Heart left ventricle (tissue), 16 donors: ENCODE measurements at regions not wholly inside any gene's neighbourhood (a gene's known extent, or its start where the extent isn't known, plus 50 kb on each side); places are given as distances from the start of the nearest gene placed in this dataset.

Experiments used
- ATAC-seq, 4 donors: fragments of 200-7000 bp; cut with Tn5 transposase; one replicate each; pipeline ENCODE4 v1.9.1; 2020 to 2022; ENCODE audit warnings: moderate library complexity in 4 of 4, mild to moderate bottlenecking in 3 of 4, moderate number of reproducible peaks in 1 of 4
- DNase-seq, 5 donors: peaks; one replicate each; pipeline ENCODE4 v3.0.0-alpha.2; 2020
- H3K27ac ChIP-seq, 12 donors: fragments of 200-600 bp; sonication (generic) in 4 of 12; one replicate each; pipeline versions ENCODE4 v1.5.0 to v1.8.0; 2016 to 2022; ENCODE audit warnings: mild to moderate bottlenecking in 2 of 12
- H3K27me3 ChIP-seq, 9 donors: fragments of 200-600 bp; sonication (generic) in 2 of 9; one replicate each; pipeline versions ENCODE4 v1.5.1 to v1.8.0; 2016 to 2022; ENCODE audit warnings: mild to moderate bottlenecking in 3 of 9
- H3K36me3 ChIP-seq, 9 donors: fragments of 200-600 bp; sonication (generic) in 2 of 9; one replicate each; pipeline versions ENCODE4 v1.5.0 to v1.8.0; 2018 to 2022; ENCODE audit warnings: mild to moderate bottlenecking in 2 of 9
- H3K4me1 ChIP-seq, 12 donors: fragments of 200-600 bp; sonication (generic) in 4 of 12; one replicate each; pipeline versions ENCODE4 v1.5.0 to v1.8.0; 2016 to 2022; ENCODE audit warnings: mild to moderate bottlenecking in 3 of 12
- H3K4me3 ChIP-seq, 12 donors: fragments of 200-600 bp; sonication (generic) in 4 of 12; one replicate each; pipeline versions ENCODE4 v1.5.0 to v1.8.0; 2017 to 2022; ENCODE audit warnings: mild to moderate bottlenecking in 9 of 12, moderate library complexity in 4 of 12
- H3K9me3 ChIP-seq, 12 donors: fragments of 200-600 bp; sonication (generic) in 4 of 12; one replicate each; pipeline versions ENCODE4 v1.5.0 to v1.8.0; 2016 to 2022; ENCODE audit warnings: mild to moderate bottlenecking in 1 of 12
- POLR2A ChIP-seq, 2 donors: fragments of 450-650 bp; IDR thresholded peaks; one replicate each; pipeline ENCODE4 v1.6.1; 2017; ENCODE audit warnings: antibody characterized with exemption in 2 of 2, mild to moderate bottlenecking in 2 of 2, moderate library complexity in 2 of 2
- WGBS, 4 donors: extraction: QIAGEN DNeasy Blood & Tissue Kit in 2 of 4; methylation state at CpG; one replicate each; pipeline versions ENCODE4 v1.1.5 to v1.1.7; 2013 to 2018; 5-methylcytosine and 5-hydroxymethylcytosine counted together
- intact Hi-C, 10 donors: fragments of 100-400 bp; cut with DNase I; formaldehyde crosslinking; loops; one replicate each; pipeline versions ENCODE4 v1.11.1 to v1.14.2; 2022
- TF ChIP-seq, protein P1 (sequence below), 12 donors: fragments of 200-600 bp; sonication (generic) in 4 of 12; IDR thresholded peaks; one replicate each; pipeline versions ENCODE4 v1.5.0 to v1.8.0; 2018 to 2022; ENCODE audit warnings: antibody characterized with exemption in 12 of 12, mild to moderate bottlenecking in 5 of 12
- donor health status: ischemic (EF 13 %, LVEDD 7.1; RV severe dilation, severe dysfunction).
- donor health status: healthy with polysubstance abuse.
- donor health status: DM: no; HTN: yes; CAD: no.
- donor health status: DM: no; HTN: no; CAD: no.
- donor health status: ischemic (EF 25% LVEDD 6.9; RV normal size, moderate dysfunction).
- donor health status: ischemic (EF 25% LVEDD 5.7; RV mildly dilated, moderate dysfunction).
- donor health status: healthy.
- donor health status: DM: yes; HTN: yes; CAD: no.
- donor health status: ischemic (EF 35%, LVEDD 5.7; RV mildly dilated, moderate dysfunction).
- donor health status: nonischemic (EF 11% LVEDD 7.7; RV severe dilation, severe dysfunction).
- donor health status: DM: yes; HTN: yes; CAD: no.
- donor health status: PGD.
- donor health status: ischemic (EF 29% LVEDD 5.4; RV normal size, mild dysfunction).
- donor health status: nonischemic (EF 23%, LVEDD 6.1; RV moderate dilation, normal function).

- H3K27ac ChIP-seq: no peak overlapping the region
- no peak for TF ChIP-seq POLR2A (IDR thresholded peaks at IDR 0.05)
- TF ChIP-seq, protein P1, sequence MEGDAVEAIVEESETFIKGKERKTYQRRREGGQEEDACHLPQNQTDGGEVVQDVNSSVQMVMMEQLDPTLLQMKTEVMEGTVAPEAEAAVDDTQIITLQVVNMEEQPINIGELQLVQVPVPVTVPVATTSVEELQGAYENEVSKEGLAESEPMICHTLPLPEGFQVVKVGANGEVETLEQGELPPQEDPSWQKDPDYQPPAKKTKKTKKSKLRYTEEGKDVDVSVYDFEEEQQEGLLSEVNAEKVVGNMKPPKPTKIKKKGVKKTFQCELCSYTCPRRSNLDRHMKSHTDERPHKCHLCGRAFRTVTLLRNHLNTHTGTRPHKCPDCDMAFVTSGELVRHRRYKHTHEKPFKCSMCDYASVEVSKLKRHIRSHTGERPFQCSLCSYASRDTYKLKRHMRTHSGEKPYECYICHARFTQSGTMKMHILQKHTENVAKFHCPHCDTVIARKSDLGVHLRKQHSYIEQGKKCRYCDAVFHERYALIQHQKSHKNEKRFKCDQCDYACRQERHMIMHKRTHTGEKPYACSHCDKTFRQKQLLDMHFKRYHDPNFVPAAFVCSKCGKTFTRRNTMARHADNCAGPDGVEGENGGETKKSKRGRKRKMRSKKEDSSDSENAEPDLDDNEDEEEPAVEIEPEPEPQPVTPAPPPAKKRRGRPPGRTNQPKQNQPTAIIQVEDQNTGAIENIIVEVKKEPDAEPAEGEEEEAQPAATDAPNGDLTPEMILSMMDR (IDR thresholded peaks at IDR 0.05): no peak
- peaks cover 0 to 9% (median 4%) of the 10 kb centered on the region in 12 donors for H3K9me3 ChIP-seq
- H3K27me3 ChIP-seq: peaks cover 0 to 20% (median 4%) of the 10 kb centered on the region in 9 donors
- intact Hi-C loops: no loop called here
- WGBS, 4 donors: 88 to 95% (median 91%) methylated on average over 9 of the region's 9 CpGs
- H3K4me3 ChIP-seq: no peak overlapping the region
- DNase-seq (no peak), ATAC-seq (no peak)
- no peaks in the 10 kb centered on the region for H3K36me3 ChIP-seq
- peaks cover 0 to 7% (median 0%) of the 10 kb centered on the region in 12 donors for H3K4me1 ChIP-seq
Measured at GRCh38 chr19:30744741-30745475, 372.7 kb downstream of the ZNF536 start.

DNA sequence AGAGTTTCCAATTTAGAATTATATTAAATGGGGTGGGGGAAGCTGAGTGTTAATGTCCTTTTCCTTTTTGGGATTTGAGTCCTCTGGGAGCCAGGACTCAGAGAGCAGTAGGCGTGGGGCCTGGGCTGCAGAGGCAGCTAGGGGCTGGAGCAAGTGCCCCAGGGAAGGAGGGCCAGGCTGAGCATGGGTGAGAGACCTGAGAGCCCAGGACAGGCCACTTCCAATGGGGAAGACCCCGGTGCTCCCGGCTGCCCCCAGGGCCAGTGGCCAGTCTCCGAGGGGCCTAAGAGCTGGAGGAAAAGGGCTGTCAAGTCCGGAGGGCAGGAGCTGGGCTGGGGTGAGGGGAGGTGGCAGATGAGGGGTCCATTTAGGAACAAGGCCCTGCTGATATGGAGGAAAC is 371.5 kb downstream of the ZNF536 start:
- Histone ChIP-seq H3K27me3 (peaks cover 0 to 20% (median 4%) of the 10 kb centered on the region in 9 donors), H3K9me3 (no peaks in the 10 kb centered on the region), H3K4me1 (peaks cover 0 to 7% (median 0%) of the 10 kb centered on the region in 12 donors), H3K27ac (no peak overlapping the region), H3K4me3 (no peak overlapping the region), H3K36me3 (no peaks in the 10 kb centered on the region)
- 73 to 83% (median 80%) methylated on average over 5 of the region's 5 CpGs for WGBS, 4 donors
- no peak for TF ChIP-seq POLR2A (IDR thresholded peaks at IDR 0.05)
- TF ChIP-seq, protein P1 (IDR thresholded peaks at IDR 0.05): no peak
- intact Hi-C loops: no loop called here
- ATAC-seq: no peak
- DNase-seq: no peak

- TF ChIP-seq, protein P1 (IDR thresholded peaks at IDR 0.05): no peak
- TF ChIP-seq POLR2A (IDR thresholded peaks at IDR 0.05): no peak
- 37 to 46% (median 43%) methylated on average over 10 of the region's 10 CpGs for WGBS, 4 donors
- Histone ChIP-seq H3K36me3 (no peaks in the 10 kb centered on the region), H3K27me3 (peaks cover 0 to 20% (median 4%) of the 10 kb centered on the region in 9 donors), H3K27ac (no peak overlapping the region), H3K4me3 (no peak overlapping the region), H3K4me1 (peaks cover 0 to 7% (median 0%) of the 10 kb centered on the region in 12 donors), H3K9me3 (no peaks in the 10 kb centered on the region)
- ATAC-seq: no peak
- intact Hi-C loops: no loop called here
- DNase-seq: no peak
Measured at GRCh38 chr19:30743011-30743410, 370.8 kb downstream of the ZNF536 start.

GRCh38 chr19:30742406-30742938 is 370.3 kb downstream of the ZNF536 start:
- Histone ChIP-seq H3K36me3 (no peaks in the 10 kb centered on the region), H3K9me3 (no peaks in the 10 kb centered on the region), H3K27ac (no peak overlapping the region), H3K4me3 (no peak overlapping the region), H3K27me3 (peaks cover 0 to 20% (median 4%) of the 10 kb centered on the region in 9 donors), H3K4me1 (peaks cover 0 to 7% (median 0%) of the 10 kb centered on the region in 12 donors)
- intact Hi-C loops: no loop called here
- WGBS, 4 donors: 42 to 49% (median 47%) methylated on average over 11 to 12 of the region's 12 CpGs
- no peak for ATAC-seq
- DNase-seq: no peak
- TF ChIP-seq, protein P1 (IDR thresholded peaks at IDR 0.05): no peak
- TF ChIP-seq POLR2A (IDR thresholded peaks at IDR 0.05): no peak
